Caco-2 (cell line): ENCODE measurements at regions not wholly inside any gene's neighbourhood (a gene's known extent, or its start where the extent isn't known, plus 50 kb on each side); places are given as distances from the start of the nearest gene placed in this dataset.

Source experiments
- BruUV-seq: library from RNA; stranded (reverse); fragments of 400-500 nt; replicated peaks from 2 replicates; lab custom pipeline; 2021; lab: Mats Ljungman, UMichigan
- CTCF ChIA-PET: fragments of 300-600 bp; sonication (Branson Sonifier 250); formaldehyde crosslinking; loops from one replicate; lab custom pipeline; 2022; ENCODE audit warnings: antibody characterized with exemption; lab: Charles Lee
- POLR2A ChIA-PET: fragments of 300-600 bp; sonication (Branson Sonifier 250); formaldehyde crosslinking; loops from one replicate; lab custom pipeline; 2022; ENCODE audit warnings: antibody characterized with exemption; lab: Charles Lee
- DNase-seq, 2 experiments: peaks; one replicate each; pipeline versions ENCODE4 v3.0.0 to v3.0.0-alpha.2; 2020 to 2022
- H3K27me3 ChIP-seq: replicated peaks from 2 replicates; pipeline ENCODE4 v1.6.0; 2011; ENCODE audit warnings: low read length; ENCODE audit not compliant: control insufficient read depth, insufficient read depth
- H3K36me3 ChIP-seq: 2 replicates; pipeline ENCODE4 v1.5.1; 2011; ENCODE audit warnings: low read length; ENCODE audit not compliant: control insufficient read depth, insufficient read depth
- H3K4me1 ChIP-seq: fragments of 250-450 bp; sonication (Bioruptor Pico); 2 replicates; pipeline ENCODE4 v1.5.1; 2020; ENCODE audit warnings: mild to moderate bottlenecking
- H3K4me3 ChIP-seq: 2 replicates; pipeline ENCODE4 v1.5.1; 2011; ENCODE audit warnings: low read depth, mild to moderate bottlenecking, control low read depth, low read length
- H3K9me3 ChIP-seq: fragments of 250-450 bp; sonication (Bioruptor Pico); 2 replicates; pipeline ENCODE4 v1.5.1; 2020; ENCODE audit warnings: mild to moderate bottlenecking, moderate library complexity
- H3K27ac Mint-ChIP-seq: one replicate; pipeline ENCODE4 v1.8.0; 2022; ENCODE audit warnings: mixed read lengths; ENCODE audit not compliant: unreplicated experiment
- H3K27me3 Mint-ChIP-seq: one replicate; pipeline ENCODE4 v1.8.0; 2022; ENCODE audit warnings: mixed read lengths; ENCODE audit not compliant: insufficient read depth, unreplicated experiment
- H3K36me3 Mint-ChIP-seq: one replicate; pipeline ENCODE4 v1.8.0; 2022; ENCODE audit warnings: mild to moderate bottlenecking, mixed read lengths; ENCODE audit not compliant: insufficient read depth, unreplicated experiment
- H3K4me1 Mint-ChIP-seq: one replicate; pipeline ENCODE4 v1.8.0; 2022; ENCODE audit warnings: low read depth, mixed read lengths; ENCODE audit not compliant: unreplicated experiment
- H3K4me3 Mint-ChIP-seq: one replicate; pipeline ENCODE4 v1.8.0; 2022; ENCODE audit warnings: mild to moderate bottlenecking, moderate library complexity, mixed read lengths; ENCODE audit not compliant: unreplicated experiment
- H3K9me3 Mint-ChIP-seq: one replicate; pipeline ENCODE4 v1.8.0; 2022; ENCODE audit warnings: mixed read lengths; ENCODE audit not compliant: unreplicated experiment
- intact Hi-C: fragments of 100-400 bp; cut with micrococcal nuclease; formaldehyde crosslinking; loops from one replicate; pipeline ENCODE4 v1.10.0; 2022; ENCODE audit not compliant: unreplicated experiment
- TF ChIP-seq, protein P1 (sequence below), 2 experiments: fragments of 200-600 bp in 1 of 2; IDR thresholded peaks; 1 replicate in 1 of 2; 2 replicates in 1 of 2; pipeline versions ENCODE4 v1.5.1 to v1.8.0; 2011 to 2022; ENCODE audit warnings: antibody characterized with exemption in 1 of 2, control low read depth in 1 of 2, inconsistent platforms in 1 of 2, low read depth in 1 of 2, low read length in 1 of 2, mild to moderate bottlenecking in 1 of 2, moderate library complexity in 1 of 2; ENCODE audit not compliant: insufficient read depth in 1 of 2, severe bottlenecking in 1 of 2, unreplicated experiment in 1 of 2

- Histone ChIP-seq H3K9me3 (no peaks in the 10 kb centered on the region), H3K27me3 (no peaks in the 10 kb centered on the region; the same call in 1 of the 2 replicates), H3K4me1 (no peaks in the 10 kb centered on the region), H3K36me3 (no peaks in the 10 kb centered on the region), H3K4me3 (no peak overlapping the region)
- ChIA-PET CTCF (no interaction called here), POLR2A (interaction anchor here (0.6 kb wide), 1 partner anchor 26 kb away, joined by 7 read pairs; no protein-coding TSS in a partner anchor)
- TF ChIP-seq, protein P1, sequence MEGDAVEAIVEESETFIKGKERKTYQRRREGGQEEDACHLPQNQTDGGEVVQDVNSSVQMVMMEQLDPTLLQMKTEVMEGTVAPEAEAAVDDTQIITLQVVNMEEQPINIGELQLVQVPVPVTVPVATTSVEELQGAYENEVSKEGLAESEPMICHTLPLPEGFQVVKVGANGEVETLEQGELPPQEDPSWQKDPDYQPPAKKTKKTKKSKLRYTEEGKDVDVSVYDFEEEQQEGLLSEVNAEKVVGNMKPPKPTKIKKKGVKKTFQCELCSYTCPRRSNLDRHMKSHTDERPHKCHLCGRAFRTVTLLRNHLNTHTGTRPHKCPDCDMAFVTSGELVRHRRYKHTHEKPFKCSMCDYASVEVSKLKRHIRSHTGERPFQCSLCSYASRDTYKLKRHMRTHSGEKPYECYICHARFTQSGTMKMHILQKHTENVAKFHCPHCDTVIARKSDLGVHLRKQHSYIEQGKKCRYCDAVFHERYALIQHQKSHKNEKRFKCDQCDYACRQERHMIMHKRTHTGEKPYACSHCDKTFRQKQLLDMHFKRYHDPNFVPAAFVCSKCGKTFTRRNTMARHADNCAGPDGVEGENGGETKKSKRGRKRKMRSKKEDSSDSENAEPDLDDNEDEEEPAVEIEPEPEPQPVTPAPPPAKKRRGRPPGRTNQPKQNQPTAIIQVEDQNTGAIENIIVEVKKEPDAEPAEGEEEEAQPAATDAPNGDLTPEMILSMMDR (IDR thresholded peaks at IDR 0.05; ENCODE audit: insufficient read depth in 1 of 2, low read depth in 1 of 2, low read length in 1 of 2, severe bottlenecking in 1 of 2, unreplicated experiment in 1 of 2), result no peak
- DNase-seq, result no peak
- H3K27me3 Mint-ChIP-seq, result peaks cover 6% of the 10 kb centered on the region
- intact Hi-C loops, result no loop called here
- H3K4me1 Mint-ChIP-seq, result no peaks in the 10 kb centered on the region
- no peak overlapping the region for H3K4me3 Mint-ChIP-seq
- no peaks in the 10 kb centered on the region for H3K9me3 Mint-ChIP-seq
- H3K36me3 Mint-ChIP-seq, result no peaks in the 10 kb centered on the region
- BruUV-seq, result no TSS peak
- H3K27ac Mint-ChIP-seq, result no peak overlapping the region
Measured at GRCh38 chr15:47534673-47535072, 182.6 kb upstream of the SEMA6D start.

DNA sequence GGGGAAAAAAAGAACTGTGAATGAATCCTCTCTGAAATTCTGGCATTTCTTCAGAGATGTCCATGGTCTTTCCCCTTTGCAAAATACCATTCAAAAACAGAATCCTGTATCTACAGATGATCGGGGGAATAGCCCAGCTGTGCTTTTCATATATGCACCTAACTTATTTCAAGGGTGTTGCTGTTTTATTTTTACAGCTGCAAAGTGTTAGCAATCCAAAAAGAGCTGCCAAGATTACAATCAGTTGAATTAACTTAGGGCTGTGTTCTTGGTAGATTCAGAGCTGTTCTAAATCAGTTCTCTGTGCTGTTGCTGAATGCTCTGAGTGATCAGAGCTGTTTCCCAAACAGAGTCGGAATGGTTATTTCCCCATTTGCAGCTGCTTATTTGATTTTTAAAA is 175.7 kb upstream of the SEMA6D start:
- Histone ChIP-seq H3K4me1 (no peaks in the 10 kb centered on the region), H3K27me3 (no peaks in the 10 kb centered on the region; the same call in 1 of the 2 replicates), H3K4me3 (no peak overlapping the region), H3K36me3 (no peaks in the 10 kb centered on the region), H3K9me3 (no peaks in the 10 kb centered on the region)
- Mint-ChIP-seq H3K9me3 (no peaks in the 10 kb centered on the region), H3K4me3 (no peak overlapping the region), H3K27ac (no peak overlapping the region), H3K27me3 (peaks cover 11% of the 10 kb centered on the region), H3K4me1 (no peaks in the 10 kb centered on the region), H3K36me3 (no peaks in the 10 kb centered on the region)
- TF ChIP-seq, protein P1 (IDR thresholded peaks at IDR 0.05; ENCODE audit: insufficient read depth in 1 of 2, low read depth in 1 of 2, low read length in 1 of 2, severe bottlenecking in 1 of 2, unreplicated experiment in 1 of 2), result no peak
- ChIA-PET CTCF (no interaction called here), POLR2A (no interaction called here)
- DNase-seq, result no peak
- BruUV-seq, result no TSS peak
- intact Hi-C loops, result no loop called here

GRCh38 chr15:47542312-47542989 is 174.9 kb upstream of the SEMA6D start:
- Histone ChIP-seq H3K4me1 (no peaks in the 10 kb centered on the region), H3K36me3 (no peaks in the 10 kb centered on the region), H3K4me3 (no peak overlapping the region), H3K27me3 (no peaks in the 10 kb centered on the region; the same call in 1 of the 2 replicates), H3K9me3 (no peaks in the 10 kb centered on the region)
- H3K27ac Mint-ChIP-seq, result no peak overlapping the region
- POLR2A ChIA-PET, result no interaction called here
- CTCF ChIA-PET, result no interaction called here
- no peak for DNase-seq
- no TSS peak for BruUV-seq
- no peaks in the 10 kb centered on the region for H3K9me3 Mint-ChIP-seq
- H3K36me3 Mint-ChIP-seq, result no peaks in the 10 kb centered on the region
- no peak overlapping the region for H3K4me3 Mint-ChIP-seq
- TF ChIP-seq, protein P1 (IDR thresholded peaks at IDR 0.05; ENCODE audit: insufficient read depth in 1 of 2, low read depth in 1 of 2, low read length in 1 of 2, severe bottlenecking in 1 of 2, unreplicated experiment in 1 of 2), result no peak
- intact Hi-C loops, result no loop called here
- H3K27me3 Mint-ChIP-seq, result peaks cover 11% of the 10 kb centered on the region
- H3K4me1 Mint-ChIP-seq, result no peaks in the 10 kb centered on the region
